Transverse colon (tissue), 3 donors: ENCODE measurements at regions not wholly inside any gene's neighbourhood (a gene's known extent, or its start where the extent isn't known, plus 50 kb on each side); places are given as distances from the start of the nearest gene placed in this dataset.

Experiments used
- EP300 ChIP-seq: sonication (generic); formaldehyde crosslinking; IDR thresholded peaks from one replicate; pipeline ENCODE4 v1.6.1; 2017; ENCODE audit warnings: antibody characterized with exemption, low read depth
- TF ChIP-seq, protein P1 (sequence below), 5 experiments: fragments of 200-600 bp in 3 of 5; fragments of 450-650 bp in 2 of 5; sonication (generic) in 3 of 5; IDR thresholded peaks; 1 replicate in 2 of 5; 2 replicates in 3 of 5; pipeline ENCODE4 v1.5.1; 2016 to 2017; ENCODE audit warnings: antibody characterized with exemption in 5 of 5, inconsistent platforms in 3 of 5, mild to moderate bottlenecking in 2 of 5, moderate library complexity in 1 of 5

DNA sequence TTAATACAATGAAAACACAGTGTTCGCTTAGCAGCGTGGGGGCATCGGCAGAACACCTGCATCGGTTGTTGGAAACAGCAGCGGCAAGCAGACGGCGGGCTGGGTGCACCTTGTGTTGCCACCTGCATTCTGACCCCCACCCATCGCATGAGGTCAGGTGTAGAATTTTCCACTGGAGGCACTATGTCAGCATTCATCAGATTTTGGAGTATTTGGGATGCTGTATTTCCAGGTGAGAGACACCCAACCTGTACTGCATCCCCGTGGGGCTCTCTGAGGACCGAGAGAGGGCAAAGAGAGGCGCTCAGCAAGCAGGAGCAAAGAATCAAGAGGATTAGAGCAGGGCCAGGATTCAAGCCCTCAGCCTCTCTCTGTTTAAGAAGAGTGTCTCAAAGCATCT, 116.4 kb upstream of the MGMT start:
- TF ChIP-seq, protein P1, sequence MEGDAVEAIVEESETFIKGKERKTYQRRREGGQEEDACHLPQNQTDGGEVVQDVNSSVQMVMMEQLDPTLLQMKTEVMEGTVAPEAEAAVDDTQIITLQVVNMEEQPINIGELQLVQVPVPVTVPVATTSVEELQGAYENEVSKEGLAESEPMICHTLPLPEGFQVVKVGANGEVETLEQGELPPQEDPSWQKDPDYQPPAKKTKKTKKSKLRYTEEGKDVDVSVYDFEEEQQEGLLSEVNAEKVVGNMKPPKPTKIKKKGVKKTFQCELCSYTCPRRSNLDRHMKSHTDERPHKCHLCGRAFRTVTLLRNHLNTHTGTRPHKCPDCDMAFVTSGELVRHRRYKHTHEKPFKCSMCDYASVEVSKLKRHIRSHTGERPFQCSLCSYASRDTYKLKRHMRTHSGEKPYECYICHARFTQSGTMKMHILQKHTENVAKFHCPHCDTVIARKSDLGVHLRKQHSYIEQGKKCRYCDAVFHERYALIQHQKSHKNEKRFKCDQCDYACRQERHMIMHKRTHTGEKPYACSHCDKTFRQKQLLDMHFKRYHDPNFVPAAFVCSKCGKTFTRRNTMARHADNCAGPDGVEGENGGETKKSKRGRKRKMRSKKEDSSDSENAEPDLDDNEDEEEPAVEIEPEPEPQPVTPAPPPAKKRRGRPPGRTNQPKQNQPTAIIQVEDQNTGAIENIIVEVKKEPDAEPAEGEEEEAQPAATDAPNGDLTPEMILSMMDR (IDR thresholded peaks at IDR 0.05): no peak
- no peak for TF ChIP-seq EP300
